Tibial nerve (tissue), 3 donors: ENCODE measurements at regions not wholly inside any gene's neighbourhood (a gene's known extent, or its start where the extent isn't known, plus 50 kb on each side); places are given as distances from the start of the nearest gene placed in this dataset.
"Not testable (repeated sequence)": the region's sequence is repeated elsewhere in the genome, so short reads cannot be mapped to it uniquely, and the experiment has no call there.

ENCODE experiments used
- POLR2A ChIP-seq, 2 donors: fragments of 450-650 bp; IDR thresholded peaks; one replicate each; pipeline ENCODE4 v1.6.1; 2017; ENCODE audit warnings: antibody characterized with exemption in 2 of 2, mild to moderate bottlenecking in 2 of 2, moderate library complexity in 2 of 2
- TF ChIP-seq, protein P1 (sequence below), 5 experiments: fragments of 200-600 bp in 3 of 5; fragments of 450-650 bp in 2 of 5; sonication (generic) in 3 of 5; IDR thresholded peaks; one replicate each; pipeline ENCODE4 v1.5.1; 2016 to 2019; ENCODE audit warnings: antibody characterized with exemption in 5 of 5, mild to moderate bottlenecking in 3 of 5, moderate library complexity in 2 of 5

GRCh38 chr3:110949194-110949593, 122.4 kb upstream of the NECTIN3 start:
- TF ChIP-seq, protein P1, sequence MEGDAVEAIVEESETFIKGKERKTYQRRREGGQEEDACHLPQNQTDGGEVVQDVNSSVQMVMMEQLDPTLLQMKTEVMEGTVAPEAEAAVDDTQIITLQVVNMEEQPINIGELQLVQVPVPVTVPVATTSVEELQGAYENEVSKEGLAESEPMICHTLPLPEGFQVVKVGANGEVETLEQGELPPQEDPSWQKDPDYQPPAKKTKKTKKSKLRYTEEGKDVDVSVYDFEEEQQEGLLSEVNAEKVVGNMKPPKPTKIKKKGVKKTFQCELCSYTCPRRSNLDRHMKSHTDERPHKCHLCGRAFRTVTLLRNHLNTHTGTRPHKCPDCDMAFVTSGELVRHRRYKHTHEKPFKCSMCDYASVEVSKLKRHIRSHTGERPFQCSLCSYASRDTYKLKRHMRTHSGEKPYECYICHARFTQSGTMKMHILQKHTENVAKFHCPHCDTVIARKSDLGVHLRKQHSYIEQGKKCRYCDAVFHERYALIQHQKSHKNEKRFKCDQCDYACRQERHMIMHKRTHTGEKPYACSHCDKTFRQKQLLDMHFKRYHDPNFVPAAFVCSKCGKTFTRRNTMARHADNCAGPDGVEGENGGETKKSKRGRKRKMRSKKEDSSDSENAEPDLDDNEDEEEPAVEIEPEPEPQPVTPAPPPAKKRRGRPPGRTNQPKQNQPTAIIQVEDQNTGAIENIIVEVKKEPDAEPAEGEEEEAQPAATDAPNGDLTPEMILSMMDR (IDR thresholded peaks at IDR 0.05): not testable (repeated sequence)
- TF ChIP-seq POLR2A (IDR thresholded peaks at IDR 0.05): not testable (repeated sequence)
